PFSK-1 (cell line): ENCODE measurements at regions not wholly inside any gene's neighbourhood (a gene's known extent, or its start where the extent isn't known, plus 50 kb on each side); places are given as distances from the start of the nearest gene placed in this dataset.

Experiments used
- FOXP2 ChIP-seq: optimal IDR thresholded peaks from 2 replicates; pipeline ENCODE3; 2011; ENCODE audit warnings: borderline replicate concordance, control low read depth, inconsistent platforms; ENCODE audit not compliant: insufficient read depth; ENCODE audit errors: extremely low read length, extremely low read depth
- POLR2AphosphoS5 ChIP-seq: IDR thresholded peaks from 2 replicates; pipeline ENCODE4 v1.6.1; 2012; ENCODE audit warnings: low read depth, mild to moderate bottlenecking, control low read depth, low read length, moderate library complexity
- SIN3A ChIP-seq: IDR thresholded peaks from 2 replicates; pipeline ENCODE4 v1.6.1; 2012; ENCODE audit warnings: mild to moderate bottlenecking, low read length, moderate library complexity, borderline replicate concordance; ENCODE audit not compliant: insufficient read depth
- TAF1 ChIP-seq: IDR thresholded peaks from 2 replicates; pipeline ENCODE4 v1.6.1; 2012; ENCODE audit warnings: low read length, control low read depth, borderline replicate concordance; ENCODE audit not compliant: insufficient read depth
- TF ChIP-seq, protein P1 (sequence below), 2 experiments: IDR thresholded peaks; 2 replicates each; pipeline versions ENCODE4 v1.6.1 to v1.8.0; 2011 to 2012; ENCODE audit warnings: low read depth in 2 of 2, low read length in 2 of 2, control low read depth in 1 of 2, inconsistent platforms in 1 of 2, mild to moderate bottlenecking in 1 of 2, moderate library complexity in 1 of 2; ENCODE audit not compliant: insufficient read depth in 1 of 2

GRCh38 chr3:162742159-162742717 is 1245.6 kb downstream of the OTOL1 start:
- TF ChIP-seq POLR2AphosphoS5 (no peak), FOXP2 (no peak), SIN3A (no peak), TAF1 (no peak)
- TF ChIP-seq, protein P1, sequence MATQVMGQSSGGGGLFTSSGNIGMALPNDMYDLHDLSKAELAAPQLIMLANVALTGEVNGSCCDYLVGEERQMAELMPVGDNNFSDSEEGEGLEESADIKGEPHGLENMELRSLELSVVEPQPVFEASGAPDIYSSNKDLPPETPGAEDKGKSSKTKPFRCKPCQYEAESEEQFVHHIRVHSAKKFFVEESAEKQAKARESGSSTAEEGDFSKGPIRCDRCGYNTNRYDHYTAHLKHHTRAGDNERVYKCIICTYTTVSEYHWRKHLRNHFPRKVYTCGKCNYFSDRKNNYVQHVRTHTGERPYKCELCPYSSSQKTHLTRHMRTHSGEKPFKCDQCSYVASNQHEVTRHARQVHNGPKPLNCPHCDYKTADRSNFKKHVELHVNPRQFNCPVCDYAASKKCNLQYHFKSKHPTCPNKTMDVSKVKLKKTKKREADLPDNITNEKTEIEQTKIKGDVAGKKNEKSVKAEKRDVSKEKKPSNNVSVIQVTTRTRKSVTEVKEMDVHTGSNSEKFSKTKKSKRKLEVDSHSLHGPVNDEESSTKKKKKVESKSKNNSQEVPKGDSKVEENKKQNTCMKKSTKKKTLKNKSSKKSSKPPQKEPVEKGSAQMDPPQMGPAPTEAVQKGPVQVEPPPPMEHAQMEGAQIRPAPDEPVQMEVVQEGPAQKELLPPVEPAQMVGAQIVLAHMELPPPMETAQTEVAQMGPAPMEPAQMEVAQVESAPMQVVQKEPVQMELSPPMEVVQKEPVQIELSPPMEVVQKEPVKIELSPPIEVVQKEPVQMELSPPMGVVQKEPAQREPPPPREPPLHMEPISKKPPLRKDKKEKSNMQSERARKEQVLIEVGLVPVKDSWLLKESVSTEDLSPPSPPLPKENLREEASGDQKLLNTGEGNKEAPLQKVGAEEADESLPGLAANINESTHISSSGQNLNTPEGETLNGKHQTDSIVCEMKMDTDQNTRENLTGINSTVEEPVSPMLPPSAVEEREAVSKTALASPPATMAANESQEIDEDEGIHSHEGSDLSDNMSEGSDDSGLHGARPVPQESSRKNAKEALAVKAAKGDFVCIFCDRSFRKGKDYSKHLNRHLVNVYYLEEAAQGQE (IDR thresholded peaks at IDR 0.05; ENCODE audit: insufficient read depth in 1 of 2, low read depth in 2 of 2, low read length in 2 of 2) = no peak

DNA sequence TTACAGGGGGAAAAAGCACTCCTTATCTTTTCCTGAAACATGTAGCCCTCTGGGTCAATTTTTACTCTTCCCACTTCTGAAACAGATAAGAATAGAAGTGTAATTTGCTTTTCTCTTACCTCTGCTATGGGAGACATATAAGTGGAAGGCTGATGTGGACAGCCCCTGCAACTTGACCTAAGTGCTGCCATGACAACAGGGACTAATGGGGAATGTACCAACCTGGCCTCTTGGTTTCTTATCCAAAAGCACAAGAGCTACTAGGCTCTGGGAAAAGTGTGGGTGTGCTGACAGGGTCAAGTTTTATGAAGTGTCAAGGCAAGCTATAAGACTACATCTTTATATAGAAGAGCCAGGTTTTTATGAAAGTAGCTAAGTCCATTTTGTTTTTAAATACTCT is 1246.5 kb downstream of the OTOL1 start:
- TF ChIP-seq TAF1 (no peak), SIN3A (no peak), FOXP2 (no peak), POLR2AphosphoS5 (no peak)
- TF ChIP-seq, protein P1 (IDR thresholded peaks at IDR 0.05; ENCODE audit: insufficient read depth in 1 of 2, low read depth in 2 of 2, low read length in 2 of 2) = no peak

DNA sequence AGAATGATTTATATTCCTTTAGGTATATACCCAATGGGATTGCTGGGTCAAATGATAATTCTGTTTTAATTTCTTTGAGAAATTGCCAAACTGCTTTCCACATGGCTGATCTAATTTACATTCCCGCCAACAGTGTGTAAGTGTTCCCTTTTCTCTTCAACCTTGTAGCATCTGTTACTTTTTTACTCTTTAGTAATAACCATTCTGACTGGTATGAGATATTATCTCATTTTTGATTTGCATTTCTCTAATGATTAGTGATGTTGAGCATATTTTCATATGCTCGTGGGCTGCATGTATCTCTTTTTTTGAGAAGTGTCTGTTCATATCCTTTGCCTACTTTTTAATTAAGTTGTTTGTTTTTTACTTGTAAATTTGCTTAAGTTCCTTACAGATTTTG is 1264.2 kb downstream of the OTOL1 start:
- TF ChIP-seq, protein P1 (IDR thresholded peaks at IDR 0.05; ENCODE audit: insufficient read depth in 1 of 2, low read depth in 2 of 2, low read length in 2 of 2) = no peak
- TF ChIP-seq SIN3A (no peak), POLR2AphosphoS5 (no peak), FOXP2 (no peak)

GRCh38 chr3:162764051-162764807 is 1267.6 kb downstream of the OTOL1 start:
- TF ChIP-seq SIN3A (no peak), FOXP2 (no peak), POLR2AphosphoS5 (no peak), TAF1 (no peak)
- TF ChIP-seq, protein P1 (IDR thresholded peaks at IDR 0.05; ENCODE audit: insufficient read depth in 1 of 2, low read depth in 2 of 2, low read length in 2 of 2) = no peak
